Erythroblast (primary cell): ENCODE measurements at regions not wholly inside any gene's neighbourhood (a gene's known extent, or its start where the extent isn't known, plus 50 kb on each side); places are given as distances from the start of the nearest gene placed in this dataset.

Source experiments
- DNase-seq, 2 experiments: peaks; one replicate each; lab custom pipeline; 2025; lab: John Stamatoyannopoulos, UW
- GATA1 ChIP-seq: IDR thresholded peaks from 2 replicates; pipeline ENCODE4 v1.6.1; 2011; ENCODE audit warnings: low read depth, mild to moderate bottlenecking, control low read depth, low read length, moderate library complexity
- POLR2A ChIP-seq: IDR thresholded peaks from 2 replicates; pipeline ENCODE4 v1.6.1; 2011; ENCODE audit warnings: mild to moderate bottlenecking, low read length

GRCh38 chr17:33929181-33929724 lies 325.8 kb upstream of the CCL2 start:
- TF ChIP-seq GATA1, result no peak
- no peak for TF ChIP-seq POLR2A

GRCh38 chr17:33931148-33931814 lies 323.8 kb upstream of the CCL2 start:
- DNase-seq, result peak; percentile 46 to 58

More at GRCh38 chr17:33929181-33929724, 325.8 kb upstream of the CCL2 start:
- no peak for DNase-seq

- TF ChIP-seq POLR2A (no peak), GATA1 (no peak)
- DNase-seq, result no peak
Measured at GRCh38 chr17:33932996-33933395, 322.1 kb upstream of the CCL2 start.

GRCh38 chr17:33933576-33933975 lies 321.5 kb upstream of the CCL2 start:
- TF ChIP-seq GATA1 (no peak), POLR2A (no peak)
- DNase-seq, result no peak

- DNase-seq, result no peak
- TF ChIP-seq GATA1, result no peak
- no peak for TF ChIP-seq POLR2A
Measured at GRCh38 chr17:33934696-33935095, 320.4 kb upstream of the CCL2 start.

GRCh38 chr17:33935822-33936221 lies 319.3 kb upstream of the CCL2 start:
- no peak for TF ChIP-seq GATA1
- no peak for TF ChIP-seq POLR2A
- no peak for DNase-seq

- DNase-seq, result no peak
- TF ChIP-seq GATA1, result no peak
- TF ChIP-seq POLR2A, result no peak
Measured at GRCh38 chr17:33936764-33937163, 318.3 kb upstream of the CCL2 start.

- DNase-seq, result no peak
- TF ChIP-seq POLR2A (no peak), GATA1 (no peak)
Measured at GRCh38 chr17:33939959-33940358, 315.1 kb upstream of the CCL2 start.

GRCh38 chr17:33940769-33941370 lies 314.2 kb upstream of the CCL2 start:
- TF ChIP-seq POLR2A (no peak), GATA1 (no peak)
- DNase-seq, result no peak

GRCh38 chr17:33941744-33942143 lies 313.3 kb upstream of the CCL2 start:
- TF ChIP-seq POLR2A, result no peak
- TF ChIP-seq GATA1, result no peak
- DNase-seq, result no peak

- peak; percentile 77 to 84 for DNase-seq
- TF ChIP-seq POLR2A (no peak), GATA1 (peak; percentile 17)
Measured at GRCh38 chr17:33942414-33942813, 312.7 kb upstream of the CCL2 start.

- DNase-seq, result no peak
- no peak for TF ChIP-seq POLR2A
Measured at GRCh38 chr17:33944412-33944811, 310.7 kb upstream of the CCL2 start.

- no peak for TF ChIP-seq POLR2A
- TF ChIP-seq GATA1, result no peak
Measured at GRCh38 chr17:33944826-33945225, 310.3 kb upstream of the CCL2 start.

GRCh38 chr17:33945646-33946546 lies 309.2 kb upstream of the CCL2 start:
- peak in 1 of 2 experiments; percentile 11 for DNase-seq
- TF ChIP-seq POLR2A, result no peak
- no peak for TF ChIP-seq GATA1

More at GRCh38 chr17:33944826-33945225, 310.3 kb upstream of the CCL2 start:
- no peak for DNase-seq
